RWPE2 (cell line): ENCODE measurements at regions not wholly inside any gene's neighbourhood (a gene's known extent, or its start where the extent isn't known, plus 50 kb on each side); places are given as distances from the start of the nearest gene placed in this dataset.

ENCODE experiments used
- ATAC-seq: fragments of 200-7000 bp; cut with Tn5 transposase; 3 replicates; pipeline ENCODE4 v1.9.1; 2021; ENCODE audit warnings: low read depth
- DNase-seq: peaks from one replicate; pipeline ENCODE4 v3.0.0-alpha.2; 2020; ENCODE audit warnings: low spot score
- H3K27ac ChIP-seq: fragments of 450-650 bp; 2 replicates; pipeline ENCODE4 v1.5.1; 2017; ENCODE audit warnings: mild to moderate bottlenecking; ENCODE audit not compliant: poor library complexity, severe bottlenecking
- H3K27me3 ChIP-seq: fragments of 250-450 bp; sonication (Bioruptor Pico); 2 replicates; pipeline ENCODE4 v1.5.1; 2021; ENCODE audit warnings: mild to moderate bottlenecking, moderate library complexity; ENCODE audit not compliant: insufficient read depth, poor library complexity, severe bottlenecking
- H3K36me3 ChIP-seq: fragments of 250-450 bp; sonication (Bioruptor Pico); 2 replicates; pipeline ENCODE4 v1.5.1; 2020; ENCODE audit warnings: low read depth, mild to moderate bottlenecking, moderate library complexity
- H3K4me1 ChIP-seq: fragments of 250-450 bp; sonication (Bioruptor Pico); 2 replicates; pipeline ENCODE4 v1.5.1; 2021; ENCODE audit warnings: mild to moderate bottlenecking, moderate library complexity; ENCODE audit not compliant: insufficient read depth, poor library complexity, severe bottlenecking
- H3K4me3 ChIP-seq: fragments of 250-450 bp; sonication (Bioruptor Pico); 2 replicates; pipeline ENCODE4 v1.5.1; 2021; ENCODE audit warnings: mild to moderate bottlenecking, moderate library complexity; ENCODE audit not compliant: severe bottlenecking
- H3K9me3 ChIP-seq: fragments of 250-450 bp; sonication (Bioruptor Pico); 2 replicates; pipeline ENCODE4 v1.5.1; 2021; ENCODE audit warnings: mild to moderate bottlenecking, moderate library complexity; ENCODE audit not compliant: severe bottlenecking
- TF ChIP-seq, protein P1 (sequence below): fragments of 450-650 bp; IDR thresholded peaks from one replicate; pipeline ENCODE4 v1.5.1; 2017; ENCODE audit warnings: mild to moderate bottlenecking, moderate library complexity; ENCODE audit not compliant: poor library complexity, severe bottlenecking

DNA sequence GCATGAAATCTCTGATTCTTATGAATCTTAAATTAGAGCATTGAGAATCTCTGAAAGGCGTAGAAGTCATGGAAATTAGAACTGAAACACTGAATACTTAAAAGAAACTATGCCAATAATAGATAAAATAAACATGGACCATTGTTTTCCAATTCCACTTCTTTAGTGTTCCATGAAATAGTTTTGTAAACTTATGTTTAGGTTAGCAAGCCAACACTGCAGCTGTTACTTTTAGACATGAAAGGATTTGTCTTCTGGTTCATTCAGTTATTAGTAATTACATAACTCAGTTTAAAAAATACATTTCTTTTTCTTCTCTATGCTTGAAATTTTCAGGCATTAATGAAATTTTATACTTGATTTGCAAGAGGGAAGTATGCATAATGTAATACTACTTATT is 733.4 kb upstream of the NUDT12 start:
- no peaks in the 10 kb centered on the region for H3K9me3 ChIP-seq
- H3K27ac ChIP-seq = no peak overlapping the region
- TF ChIP-seq, protein P1, sequence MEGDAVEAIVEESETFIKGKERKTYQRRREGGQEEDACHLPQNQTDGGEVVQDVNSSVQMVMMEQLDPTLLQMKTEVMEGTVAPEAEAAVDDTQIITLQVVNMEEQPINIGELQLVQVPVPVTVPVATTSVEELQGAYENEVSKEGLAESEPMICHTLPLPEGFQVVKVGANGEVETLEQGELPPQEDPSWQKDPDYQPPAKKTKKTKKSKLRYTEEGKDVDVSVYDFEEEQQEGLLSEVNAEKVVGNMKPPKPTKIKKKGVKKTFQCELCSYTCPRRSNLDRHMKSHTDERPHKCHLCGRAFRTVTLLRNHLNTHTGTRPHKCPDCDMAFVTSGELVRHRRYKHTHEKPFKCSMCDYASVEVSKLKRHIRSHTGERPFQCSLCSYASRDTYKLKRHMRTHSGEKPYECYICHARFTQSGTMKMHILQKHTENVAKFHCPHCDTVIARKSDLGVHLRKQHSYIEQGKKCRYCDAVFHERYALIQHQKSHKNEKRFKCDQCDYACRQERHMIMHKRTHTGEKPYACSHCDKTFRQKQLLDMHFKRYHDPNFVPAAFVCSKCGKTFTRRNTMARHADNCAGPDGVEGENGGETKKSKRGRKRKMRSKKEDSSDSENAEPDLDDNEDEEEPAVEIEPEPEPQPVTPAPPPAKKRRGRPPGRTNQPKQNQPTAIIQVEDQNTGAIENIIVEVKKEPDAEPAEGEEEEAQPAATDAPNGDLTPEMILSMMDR = no peak
- H3K27me3 ChIP-seq = no peaks in the 10 kb centered on the region
- DNase-seq (no peak), ATAC-seq (no peak)
- no peaks in the 10 kb centered on the region for H3K4me1 ChIP-seq
- no peak overlapping the region for H3K4me3 ChIP-seq
- no peaks in the 10 kb centered on the region for H3K36me3 ChIP-seq

DNA sequence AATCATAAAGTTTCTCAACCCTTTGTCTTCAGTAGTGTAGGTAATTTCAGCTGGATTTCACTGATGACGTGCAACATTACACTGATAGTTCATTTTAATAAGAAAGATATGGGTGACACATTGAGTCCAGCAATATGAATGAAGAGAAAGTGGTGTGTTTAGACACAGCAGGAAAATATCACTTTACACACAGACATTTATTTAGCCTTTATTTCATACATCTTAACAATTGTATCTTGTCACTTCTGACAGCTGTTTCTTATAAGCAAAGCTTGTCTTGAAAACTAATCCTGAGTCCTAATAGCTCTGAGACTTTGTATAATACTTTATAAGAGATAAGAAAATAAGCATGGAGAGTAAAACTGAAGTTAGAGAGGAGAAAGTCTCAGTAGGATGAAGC is 720.5 kb upstream of the NUDT12 start:
- Histone ChIP-seq H3K4me1 (no peaks in the 10 kb centered on the region), H3K27ac (no peak overlapping the region), H3K4me3 (no peak overlapping the region), H3K27me3 (peaks cover 7% of the 10 kb centered on the region), H3K36me3 (no peaks in the 10 kb centered on the region), H3K9me3 (no peaks in the 10 kb centered on the region)
- ATAC-seq (no peak), DNase-seq (no peak)
- TF ChIP-seq, protein P1 = no peak

- peaks cover 11% of the 10 kb centered on the region for H3K27me3 ChIP-seq
- no peak overlapping the region for H3K4me3 ChIP-seq
- no peak overlapping the region for H3K27ac ChIP-seq
- DNase-seq = no peak
- no peaks in the 10 kb centered on the region for H3K9me3 ChIP-seq
- no peaks in the 10 kb centered on the region for H3K36me3 ChIP-seq
- TF ChIP-seq, protein P1 = no peak
- no peaks in the 10 kb centered on the region for H3K4me1 ChIP-seq
- ATAC-seq = no peak
Observed at GRCh38 chr5:104273725-104274124, 711.1 kb upstream of the NUDT12 start.

GRCh38 chr5:104267320-104268015 is 704.9 kb upstream of the NUDT12 start:
- H3K9me3 ChIP-seq = no peaks in the 10 kb centered on the region
- ATAC-seq = no peak
- no peaks in the 10 kb centered on the region for H3K4me1 ChIP-seq
- no peak overlapping the region for H3K4me3 ChIP-seq
- peaks cover 4% of the 10 kb centered on the region for H3K27me3 ChIP-seq
- no peak for DNase-seq
- TF ChIP-seq, protein P1 = no peak
- H3K36me3 ChIP-seq = no peaks in the 10 kb centered on the region
- no peak overlapping the region for H3K27ac ChIP-seq

- H3K27ac ChIP-seq = no peak overlapping the region
- no peak for ATAC-seq
- H3K4me3 ChIP-seq = no peak overlapping the region
- no peaks in the 10 kb centered on the region for H3K4me1 ChIP-seq
- H3K9me3 ChIP-seq = no peaks in the 10 kb centered on the region
- DNase-seq = no peak
- H3K36me3 ChIP-seq = no peaks in the 10 kb centered on the region
- peaks cover 4% of the 10 kb centered on the region for H3K27me3 ChIP-seq
- TF ChIP-seq, protein P1 = no peak
Observed at GRCh38 chr5:104266161-104266560, 703.6 kb upstream of the NUDT12 start.
